IPS DF 6.9 (cell line): ENCODE measurements at regions not wholly inside any gene's neighbourhood (a gene's known extent, or its start where the extent isn't known, plus 50 kb on each side); places are given as distances from the start of the nearest gene placed in this dataset.

ENCODE experiments used
- DNase-seq: peaks from one replicate; pipeline ENCODE4 v3.0.0-alpha.2; 2013; ENCODE audit warnings: low read depth, low spot score
- H3K27ac ChIP-seq: one replicate; pipeline ENCODE4 v1.5.1; 2013; ENCODE audit warnings: low read length, control low read depth
- H3K27me3 ChIP-seq: 2 replicates; pipeline ENCODE4 v1.6.1; 2013; ENCODE audit warnings: mild to moderate bottlenecking, low read length; ENCODE audit not compliant: control insufficient read depth, insufficient read depth
- H3K36me3 ChIP-seq: 2 replicates; pipeline ENCODE4 v1.6.1; 2013; ENCODE audit warnings: low read length; ENCODE audit not compliant: control insufficient read depth, insufficient read depth
- H3K4me1 ChIP-seq: 2 replicates; pipeline ENCODE4 v1.6.1; 2013; ENCODE audit warnings: low read length; ENCODE audit not compliant: control insufficient read depth, insufficient read depth
- H3K4me3 ChIP-seq: 2 replicates; pipeline ENCODE4 v1.5.1; 2013; ENCODE audit warnings: mild to moderate bottlenecking, low read length
- H3K9me3 ChIP-seq: 2 replicates; pipeline ENCODE4 v1.6.1; 2013; ENCODE audit warnings: low read length, inconsistent platforms; ENCODE audit not compliant: control insufficient read depth, insufficient read depth
- WGBS: extraction: QIAGEN DNeasy Blood & Tissue Kit; methylation state at CpG from one replicate; pipeline ENCODE4 v1.1.7; 2013; ENCODE audit warnings: mixed read lengths, missing lambda C conversion rate; ENCODE audit not compliant: insufficient read length, insufficient coverage; 5-methylcytosine and 5-hydroxymethylcytosine counted together

GRCh38 chr14:84025106-84026012 lies 1504.6 kb upstream of the FLRT2 start:
- DNase-seq, result no peak
- WGBS, result no CpG with 5 or more reads among the region's 8 CpGs

GRCh38 chr14:84027351-84027750 lies 1502.6 kb upstream of the FLRT2 start:
- Histone ChIP-seq H3K4me1 (no peaks in the 10 kb centered on the region), H3K36me3 (no peaks in the 10 kb centered on the region), H3K27ac (no peak overlapping the region), H3K9me3 (no peaks in the 10 kb centered on the region), H3K4me3 (no peak overlapping the region), H3K27me3 (no peaks in the 10 kb centered on the region)
- no peak for DNase-seq

More at GRCh38 chr14:84025106-84026012, 1504.6 kb upstream of the FLRT2 start:
- Histone ChIP-seq H3K9me3 (no peaks in the 10 kb centered on the region), H3K4me3 (no peak overlapping the region), H3K27me3 (no peaks in the 10 kb centered on the region), H3K36me3 (no peaks in the 10 kb centered on the region), H3K27ac (no peak overlapping the region), H3K4me1 (no peaks in the 10 kb centered on the region)

- Histone ChIP-seq H3K27ac (no peak overlapping the region), H3K4me1 (no peaks in the 10 kb centered on the region), H3K36me3 (no peaks in the 10 kb centered on the region), H3K9me3 (no peaks in the 10 kb centered on the region), H3K4me3 (no peak overlapping the region), H3K27me3 (no peaks in the 10 kb centered on the region)
- WGBS, result no CpG with 5 or more reads among the region's 5 CpGs
- no peak for DNase-seq
These were observed 1501.8 kb upstream of the FLRT2 start for GRCh38 chr14:84028080-84028604.

GRCh38 chr14:84029246-84029645 lies 1500.7 kb upstream of the FLRT2 start:
- Histone ChIP-seq H3K27me3 (no peaks in the 10 kb centered on the region), H3K4me1 (no peaks in the 10 kb centered on the region), H3K27ac (no peak overlapping the region), H3K9me3 (no peaks in the 10 kb centered on the region), H3K4me3 (no peak overlapping the region), H3K36me3 (no peaks in the 10 kb centered on the region)
- no peak for DNase-seq

GRCh38 chr14:84029720-84030119 lies 1500.2 kb upstream of the FLRT2 start:
- Histone ChIP-seq H3K4me3 (no peak overlapping the region), H3K27me3 (no peaks in the 10 kb centered on the region), H3K36me3 (no peaks in the 10 kb centered on the region), H3K9me3 (no peaks in the 10 kb centered on the region), H3K27ac (no peak overlapping the region), H3K4me1 (no peaks in the 10 kb centered on the region)
- 96% methylated on average over 2 of the region's 7 CpGs for WGBS
- DNase-seq, result no peak

GRCh38 chr14:84036840-84037239 lies 1493.1 kb upstream of the FLRT2 start:
- H3K9me3 ChIP-seq, result no peaks in the 10 kb centered on the region
- no peaks in the 10 kb centered on the region for H3K27me3 ChIP-seq
- no peak overlapping the region for H3K27ac ChIP-seq
- no peak for DNase-seq
- H3K4me3 ChIP-seq, result no peak overlapping the region
- WGBS, result no CpG with 5 or more reads among the region's 1 CpG
- no peaks in the 10 kb centered on the region for H3K4me1 ChIP-seq
- H3K36me3 ChIP-seq, result no peaks in the 10 kb centered on the region

GRCh38 chr14:84037593-84037992 lies 1492.4 kb upstream of the FLRT2 start:
- WGBS, result no CpG with 5 or more reads among the region's 4 CpGs
- H3K4me1 ChIP-seq, result no peaks in the 10 kb centered on the region
- H3K36me3 ChIP-seq, result no peaks in the 10 kb centered on the region
- DNase-seq, result no peak
- no peaks in the 10 kb centered on the region for H3K9me3 ChIP-seq
- no peak overlapping the region for H3K4me3 ChIP-seq
- no peak overlapping the region for H3K27ac ChIP-seq
- no peaks in the 10 kb centered on the region for H3K27me3 ChIP-seq

- no peaks in the 10 kb centered on the region for H3K4me1 ChIP-seq
- no peaks in the 10 kb centered on the region for H3K36me3 ChIP-seq
- no peaks in the 10 kb centered on the region for H3K9me3 ChIP-seq
- WGBS, result no CpG with 5 or more reads among the region's 3 CpGs
- H3K27me3 ChIP-seq, result no peaks in the 10 kb centered on the region
- DNase-seq, result no peak
- no peak overlapping the region for H3K27ac ChIP-seq
- H3K4me3 ChIP-seq, result no peak overlapping the region
These were observed 1489.8 kb upstream of the FLRT2 start for GRCh38 chr14:84040101-84040500.

- DNase-seq, result no peak
- Histone ChIP-seq H3K4me1 (no peaks in the 10 kb centered on the region), H3K36me3 (no peaks in the 10 kb centered on the region), H3K9me3 (no peaks in the 10 kb centered on the region), H3K27me3 (no peaks in the 10 kb centered on the region), H3K4me3 (no peak overlapping the region), H3K27ac (no peak overlapping the region)
- WGBS, result no CpG with 5 or more reads among the region's 2 CpGs
These were observed 1488.5 kb upstream of the FLRT2 start for GRCh38 chr14:84041421-84041820.

GRCh38 chr14:84042992-84043391 lies 1487.0 kb upstream of the FLRT2 start:
- H3K4me3 ChIP-seq, result no peak overlapping the region
- H3K9me3 ChIP-seq, result no peaks in the 10 kb centered on the region
- no peaks in the 10 kb centered on the region for H3K4me1 ChIP-seq
- H3K27me3 ChIP-seq, result no peaks in the 10 kb centered on the region
- no CpG with 5 or more reads among the region's 1 CpG for WGBS
- no peak for DNase-seq
- no peaks in the 10 kb centered on the region for H3K36me3 ChIP-seq
- no peak overlapping the region for H3K27ac ChIP-seq
